H1 (cell line): ENCODE measurements at regions not wholly inside any gene's neighbourhood (a gene's known extent, or its start where the extent isn't known, plus 50 kb on each side); places are given as distances from the start of the nearest gene placed in this dataset.

Experiments used
- CTCF ChIA-PET: fragments of 300-600 bp; sonication (Branson Sonifier 250); formaldehyde crosslinking; loops from one replicate; lab custom pipeline; 2021; ENCODE audit not compliant: partially characterized antibody; lab: Charles Lee
- POLR2A ChIA-PET: fragments of 300-600 bp; sonication (Branson Sonifier 250); formaldehyde crosslinking; loops from one replicate; lab custom pipeline; 2021; ENCODE audit warnings: inconsistent platforms; ENCODE audit not compliant: partially characterized antibody; lab: Charles Lee
- DNase-seq, 2 experiments: peaks; one replicate each; pipeline versions ENCODE4 v3.0.0 to v3.0.0-alpha.2; 2010 to 2022; ENCODE audit warnings: low spot score in 2 of 2, low read depth in 1 of 2, mixed read lengths in 1 of 2
- FAIRE-seq: peaks from 2 replicates; lab custom pipeline; 2011; peaks lifted over from hg19 to GRCh38; lab: Jason Lieb, UNC
- H2AFZ ChIP-seq: 2 replicates; pipeline ENCODE4 v1.8.1; 2012; ENCODE audit warnings: low read length, inconsistent platforms
- H2AK5ac ChIP-seq: 2 replicates; pipeline ENCODE4 v1.6.1; 2013; ENCODE audit warnings: low read depth, low read length
- H2BK120ac ChIP-seq: replicated peaks from 2 replicates; pipeline ENCODE3; 2013; ENCODE audit warnings: low read depth, low read length, inconsistent platforms
- H2BK12ac ChIP-seq: 2 replicates; pipeline ENCODE4 v1.6.1; 2013; ENCODE audit warnings: low read depth, low read length
- H2BK15ac ChIP-seq: 2 replicates; pipeline ENCODE4 v1.6.1; 2013; ENCODE audit warnings: low read length
- H2BK20ac ChIP-seq: 2 replicates; pipeline ENCODE4 v1.6.1; 2013; ENCODE audit warnings: low read length
- H2BK5ac ChIP-seq: 2 replicates; pipeline ENCODE4 v1.6.1; 2013; ENCODE audit warnings: low read depth, low read length
- H3K14ac ChIP-seq: 2 replicates; pipeline ENCODE4 v1.6.1; 2013; ENCODE audit warnings: inconsistent platforms; ENCODE audit not compliant: insufficient read length
- H3K18ac ChIP-seq: 2 replicates; pipeline ENCODE4 v1.6.1; 2013; ENCODE audit warnings: low read length; ENCODE audit errors: extremely low read depth
- H3K23ac ChIP-seq: 2 replicates; pipeline ENCODE4 v1.6.1; 2013; ENCODE audit warnings: inconsistent platforms; ENCODE audit not compliant: insufficient read length
- H3K23me2 ChIP-seq: 2 replicates; pipeline ENCODE4 v1.6.1; 2013; ENCODE audit warnings: low read depth, low read length
- H3K27ac ChIP-seq: 2 replicates; pipeline ENCODE4 v1.6.1; 2011; ENCODE audit warnings: low read depth, low read length, inconsistent platforms
- H3K27me3 ChIP-seq, 4 experiments: replicated peaks in 1 of 4; 1 replicate in 1 of 4; 2 replicates in 3 of 4; pipeline versions ENCODE4 v1.6.1 to v1.8.1; 2011 to 2013; ENCODE audit warnings: low read length in 3 of 4, mild to moderate bottlenecking in 3 of 4, inconsistent platforms in 2 of 4, mixed read lengths in 2 of 4, moderate library complexity in 1 of 4; ENCODE audit not compliant: control insufficient read depth in 3 of 4, insufficient read depth in 3 of 4; ENCODE audit errors: extremely low read depth in 1 of 4
- H3K36me3 ChIP-seq, 4 experiments: 2 replicates each; pipeline versions ENCODE4 v1.6.1 to v1.8.1; 2011 to 2013; ENCODE audit warnings: mild to moderate bottlenecking in 4 of 4, low read length in 3 of 4, moderate library complexity in 2 of 4, control low read depth in 1 of 4, inconsistent platforms in 1 of 4; ENCODE audit not compliant: insufficient read depth in 4 of 4, control insufficient read depth in 2 of 4
- H3K4ac ChIP-seq: replicated peaks from 2 replicates; pipeline ENCODE3; 2013; ENCODE audit warnings: low read length, low read depth, mixed read lengths, inconsistent platforms; ENCODE audit not compliant: insufficient read length
- H3K4me1 ChIP-seq, 4 experiments: replicated peaks in 1 of 4; 1 replicate in 1 of 4; 2 replicates in 3 of 4; pipeline versions ENCODE4 v1.6.1 to v1.8.1; 2011 to 2013; ENCODE audit warnings: low read length in 3 of 4, inconsistent platforms in 2 of 4, mixed read lengths in 1 of 4; ENCODE audit not compliant: insufficient read depth in 4 of 4, control insufficient read depth in 3 of 4
- H3K4me2 ChIP-seq, 2 experiments: 2 replicates each; pipeline versions ENCODE4 v1.6.1 to v1.8.1; 2011 to 2013; ENCODE audit warnings: low read depth in 2 of 2, low read length in 2 of 2, control low read depth in 1 of 2, inconsistent platforms in 1 of 2, mild to moderate bottlenecking in 1 of 2; ENCODE audit not compliant: insufficient read depth in 1 of 2
- H3K4me3 ChIP-seq, 4 experiments: fragments of 200-600, 300-600 bp in 1 of 4; sonication (generic), shearing (Covaris generic), sonication (Bioruptor Twin) in 1 of 4; 2 replicates each; pipeline versions ENCODE4 v1.5.1 to v1.8.1; 2011 to 2016; ENCODE audit warnings: low read length in 4 of 4, low read depth in 3 of 4, control low read depth in 2 of 4, inconsistent platforms in 2 of 4, mild to moderate bottlenecking in 2 of 4, mixed read lengths in 1 of 4, moderate library complexity in 1 of 4; ENCODE audit not compliant: insufficient read depth in 2 of 4; ENCODE audit errors: extremely low read depth in 1 of 4
- H3K56ac ChIP-seq: replicated peaks from 2 replicates; pipeline ENCODE3; 2013; ENCODE audit warnings: low read depth, mild to moderate bottlenecking, mixed read lengths, low read length, inconsistent platforms; ENCODE audit not compliant: insufficient read length
- H3K79me1 ChIP-seq: 2 replicates; pipeline ENCODE4 v1.6.1; 2013; ENCODE audit warnings: low read depth, low read length, control low read depth
- H3K79me2 ChIP-seq, 2 experiments: 2 replicates each; pipeline versions ENCODE4 v1.6.1 to v1.8.1; 2012 to 2013; ENCODE audit warnings: low read length in 2 of 2, mild to moderate bottlenecking in 2 of 2, inconsistent platforms in 1 of 2; ENCODE audit not compliant: insufficient read depth in 2 of 2, control insufficient read depth in 1 of 2
- H3K9ac ChIP-seq, 4 experiments: replicated peaks in 1 of 4; 1 replicate in 1 of 4; 2 replicates in 3 of 4; pipeline versions ENCODE4 v1.6.1 to v1.8.1; 2011 to 2013; ENCODE audit warnings: low read depth in 3 of 4, low read length in 3 of 4, control low read depth in 2 of 4, mild to moderate bottlenecking in 2 of 4, moderate library complexity in 2 of 4, inconsistent platforms in 1 of 4; ENCODE audit errors: extremely low read depth in 1 of 4
- H3K9me3 ChIP-seq, 2 experiments: 2 replicates each; pipeline versions ENCODE4 v1.6.1 to v1.8.1; 2012 to 2013; ENCODE audit warnings: mild to moderate bottlenecking in 2 of 2, moderate library complexity in 2 of 2, control low read depth in 1 of 2, inconsistent platforms in 1 of 2, low read depth in 1 of 2, low read length in 1 of 2, mixed read lengths in 1 of 2; ENCODE audit not compliant: insufficient read depth in 2 of 2
- H4K20me1 ChIP-seq, 2 experiments: replicated peaks in 1 of 2; 2 replicates each; pipeline versions ENCODE3 to v1.8.1; 2011 to 2013; ENCODE audit warnings: inconsistent platforms in 2 of 2, low read length in 2 of 2, mild to moderate bottlenecking in 1 of 2; ENCODE audit not compliant: insufficient read depth in 2 of 2, control insufficient read depth in 1 of 2
- H4K5ac ChIP-seq: 2 replicates; pipeline ENCODE4 v1.6.1; 2013; ENCODE audit warnings: low read length, low read depth, mixed read lengths, inconsistent platforms; ENCODE audit not compliant: insufficient read length
- H4K8ac ChIP-seq: 2 replicates; pipeline ENCODE4 v1.8.0; 2013; ENCODE audit warnings: mild to moderate bottlenecking, moderate library complexity, low read length, inconsistent platforms; ENCODE audit not compliant: insufficient read depth; ENCODE audit errors: extremely low read depth
- H4K91ac ChIP-seq: replicated peaks from 2 replicates; pipeline ENCODE3; 2013; ENCODE audit warnings: low read length, mixed read lengths, inconsistent platforms; ENCODE audit not compliant: insufficient read length
- ATF2 ChIP-seq: IDR thresholded peaks from 2 replicates; pipeline ENCODE4 v1.6.1; 2012; ENCODE audit warnings: low read length, inconsistent platforms
- BACH1 ChIP-seq: IDR thresholded peaks from 2 replicates; pipeline ENCODE4 v1.6.1; 2012; ENCODE audit warnings: low read length, improper control_type of control experiment
- CBX8 ChIP-seq: fragments of 300-800, 300-1000 bp; sonication (generic); IDR thresholded peaks from 2 replicates; pipeline ENCODE4 v1.7.1; 2016; ENCODE audit warnings: low read depth, low read length, borderline replicate concordance
- KDM5A ChIP-seq: fragments of 200-600 bp; IDR thresholded peaks from 2 replicates; pipeline ENCODE4 v1.7.1; 2012; ENCODE audit warnings: mild to moderate bottlenecking, low read length, inconsistent platforms, mixed read lengths
- MAX ChIP-seq: IDR thresholded peaks from 2 replicates; pipeline ENCODE4 v1.6.1; 2012; ENCODE audit warnings: inconsistent platforms
- NANOG ChIP-seq: IDR thresholded peaks from 2 replicates; pipeline ENCODE4 v1.6.1; 2011; ENCODE audit warnings: low read length, low read depth, mild to moderate bottlenecking, inconsistent platforms; ENCODE audit not compliant: insufficient read depth, poor library complexity, severe bottlenecking
- POLR2AphosphoS5 ChIP-seq: IDR thresholded peaks from 2 replicates; pipeline ENCODE4 v1.6.1; 2011; ENCODE audit warnings: low read depth, low read length
- RBBP5 ChIP-seq: IDR thresholded peaks from 2 replicates; pipeline ENCODE4 v1.7.1; 2012; ENCODE audit warnings: low read depth, mild to moderate bottlenecking, inconsistent platforms, low read length, moderate library complexity, borderline replicate concordance
- SP1 ChIP-seq: IDR thresholded peaks from 2 replicates; pipeline ENCODE4 v1.6.1; 2011; ENCODE audit warnings: low read depth, low read length
- TBP ChIP-seq: IDR thresholded peaks from 2 replicates; pipeline ENCODE4 v1.6.1; 2011; ENCODE audit warnings: low read depth, low read length, improper control_type of control experiment
- YY1 ChIP-seq: IDR thresholded peaks from 2 replicates; pipeline ENCODE4 v1.6.1; 2011; ENCODE audit warnings: low read depth, mild to moderate bottlenecking, low read length
- WGBS, 2 experiments: shearing (Covaris generic) in 1 of 2; methylation state at CpG; one replicate each; pipeline versions ENCODE4 v1.1.6 to v1.1.7; 2013 to 2015; ENCODE audit warnings: low lambda C conversion rate in 2 of 2, mixed read lengths in 2 of 2, inconsistent platforms in 1 of 2, low coverage in 1 of 2, missing lambda C conversion rate in 1 of 2; ENCODE audit not compliant: insufficient replicate concordance in 2 of 2, insufficient coverage in 1 of 2, insufficient read length in 1 of 2; ENCODE audit errors: extremely low coverage in 1 of 2, missing lambda C conversion rate in 1 of 2; 5-methylcytosine and 5-hydroxymethylcytosine counted together

DNA sequence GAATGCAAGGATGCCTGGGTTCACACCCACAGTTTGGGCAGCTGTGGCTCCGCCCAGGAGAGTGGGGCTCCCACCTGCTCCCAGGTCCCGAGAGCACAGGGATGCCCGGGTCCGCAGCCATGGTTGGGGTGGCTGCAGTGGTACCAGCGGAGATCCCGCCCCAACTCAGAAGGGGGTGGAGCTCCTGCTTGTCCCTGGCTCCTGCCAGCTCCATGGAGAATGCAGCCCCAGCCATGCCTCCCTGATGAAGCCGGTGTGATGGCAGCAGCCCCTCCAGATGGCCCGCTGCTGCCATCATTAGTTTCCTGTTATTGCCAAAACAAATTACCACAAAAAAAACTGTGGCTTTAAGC, 113.1 kb upstream of the RUNX3 start:
- no peak for TF ChIP-seq RBBP5
- no peak for TF ChIP-seq KDM5A
- TF ChIP-seq TBP, result no peak
- TF ChIP-seq POLR2AphosphoS5, result no peak
- no peak for TF ChIP-seq BACH1
- TF ChIP-seq SP1, result no peak
- TF ChIP-seq NANOG, result no peak
- TF ChIP-seq ATF2, result no peak
- TF ChIP-seq MAX, result no peak
- no peak for TF ChIP-seq CBX8
- no peak for TF ChIP-seq YY1
- Histone ChIP-seq H2AK5ac (no peak overlapping the region), H4K8ac (no peak overlapping the region), H3K27me3 (no peaks in the 10 kb centered on the region), H3K79me2 (no peaks in the 10 kb centered on the region), H3K23ac (no peak overlapping the region), H2AFZ (no peak overlapping the region), H3K56ac (no peak overlapping the region), H3K9ac (no peak overlapping the region), H2BK20ac (no peak overlapping the region), H4K20me1 (peaks cover 0 to 3% of the 10 kb centered on the region in 2 experiments), H3K4me1 (no peaks in the 10 kb centered on the region), H3K4ac (no peak overlapping the region), H3K27ac (no peak overlapping the region), H2BK120ac (no peak overlapping the region), H3K23me2 (no peaks in the 10 kb centered on the region), H3K4me3 (no peak overlapping the region), H4K91ac (no peak overlapping the region), H2BK5ac (no peak overlapping the region), H3K4me2 (no peak overlapping the region), H2BK15ac (no peak overlapping the region), H3K18ac (no peak overlapping the region), H3K36me3 (no peaks in the 10 kb centered on the region), H3K9me3 (no peaks in the 10 kb centered on the region), H3K79me1 (no peaks in the 10 kb centered on the region), H3K14ac (no peak overlapping the region), H4K5ac (no peak overlapping the region), H2BK12ac (no peak overlapping the region)
- DNase-seq, result no peak
- WGBS, 2 experiments, result 97% methylated on average over 6 of the region's 8 CpGs; no CpG with 5 or more reads in 1 of the 2 experiments
- POLR2A ChIA-PET, result no interaction called here
- CTCF ChIA-PET, result interaction anchor here (0.7 to 1.6 kb wide), 8 partner anchors 48 to 172 kb away, joined by 3 to 4 read pairs (median 3); no protein-coding TSS in a partner anchor
- no peak for FAIRE-seq
